ENCODE measurements at regions not wholly inside any gene's neighbourhood (a gene's known extent, or its start where the extent isn't known, plus 50 kb on each side); places are given as distances from the start of the nearest gene placed in this dataset.

- TF ChIP-seq TAF1 (IDR thresholded peaks at IDR 0.05; ENCODE audit: low read depth) (no peak), CTCF (IDR thresholded peaks at IDR 0.05; ENCODE audit: poor library complexity, severe bottlenecking) (no peak), SMC3 (conservative IDR thresholded peaks at IDR 0.05; ENCODE audit: poor library complexity) (no peak), REST (IDR thresholded peaks at IDR 0.05; ENCODE audit: borderline replicate concordance) (no peak)
Measured at GRCh38 chr13:107999751-108000150, 215.6 kb downstream of the LIG4 start.

All from neural cell (in vitro differentiated cells).